Thymus (tissue), 11 donors: ENCODE measurements at regions not wholly inside any gene's neighbourhood (a gene's known extent, or its start where the extent isn't known, plus 50 kb on each side); places are given as distances from the start of the nearest gene placed in this dataset.

ENCODE experiments used
- DNase-seq, 9 donors: peaks; one replicate each; pipeline ENCODE4 v3.0.0-alpha.2; 2013; ENCODE audit warnings: low spot score in 9 of 9, low read depth in 6 of 9, missing footprints in 1 of 9
- H3K27ac ChIP-seq, 2 donors: one replicate each; pipeline ENCODE4 v1.5.1; 2013; ENCODE audit warnings: control low read depth in 1 of 2, low read depth in 1 of 2, low read length in 1 of 2, mild to moderate bottlenecking in 1 of 2, moderate library complexity in 1 of 2
- H3K27me3 ChIP-seq, 2 donors: one replicate each; pipeline ENCODE4 v1.5.1; 2013; ENCODE audit warnings: low read length in 1 of 2; ENCODE audit not compliant: control insufficient read depth in 2 of 2, insufficient read depth in 1 of 2
- H3K36me3 ChIP-seq, 2 donors: one replicate each; pipeline ENCODE4 v1.5.1; 2013; ENCODE audit warnings: low read length in 1 of 2, mild to moderate bottlenecking in 1 of 2, moderate library complexity in 1 of 2; ENCODE audit not compliant: control insufficient read depth in 2 of 2, insufficient read depth in 2 of 2
- H3K4me1 ChIP-seq, 2 donors: one replicate each; pipeline ENCODE4 v1.5.1; 2013; ENCODE audit warnings: low read length in 2 of 2; ENCODE audit not compliant: control insufficient read depth in 2 of 2, insufficient read depth in 2 of 2
- H3K4me3 ChIP-seq, 2 donors: one replicate each; pipeline ENCODE4 v1.5.1; 2013; ENCODE audit warnings: low read length in 2 of 2, control low read depth in 1 of 2, mild to moderate bottlenecking in 1 of 2
- H3K9me3 ChIP-seq, 2 donors: one replicate each; pipeline ENCODE4 v1.5.1; 2013; ENCODE audit warnings: low read length in 1 of 2, mild to moderate bottlenecking in 1 of 2; ENCODE audit not compliant: control insufficient read depth in 2 of 2, insufficient read depth in 1 of 2
- WGBS: extraction: QIAGEN DNeasy Blood & Tissue Kit; methylation state at CpG from one replicate; pipeline ENCODE4 v1.1.7; 2013; 5-methylcytosine and 5-hydroxymethylcytosine counted together
- donor health status: healthy.

- DNase-seq: peak in 1 of 9 donors; percentile 33
- H3K27ac ChIP-seq: no peak overlapping the region
- H3K4me1 ChIP-seq: peaks cover 0 to 49% of the 10 kb centered on the region in 2 donors
- H3K9me3 ChIP-seq: no peaks in the 10 kb centered on the region
- H3K4me3 ChIP-seq: peak overlapping the region in 1 of 2 donors; percentile 1
- no peaks in the 10 kb centered on the region for H3K27me3 ChIP-seq
- 48% methylated on average over 5 of the region's 5 CpGs for WGBS
- H3K36me3 ChIP-seq: no peaks in the 10 kb centered on the region
Observed at GRCh38 chr2:45260946-45261345, 251.7 kb upstream of the SIX2 start.

- Histone ChIP-seq H3K27me3 (no peaks in the 10 kb centered on the region), H3K27ac (no peak overlapping the region), H3K4me1 (peaks cover 0 to 48% of the 10 kb centered on the region in 2 donors), H3K4me3 (no peak overlapping the region), H3K36me3 (no peaks in the 10 kb centered on the region), H3K9me3 (no peaks in the 10 kb centered on the region)
- 94% methylated on average over 8 of the region's 8 CpGs for WGBS
- DNase-seq: no peak
Observed at GRCh38 chr2:45259547-45260160, 250.4 kb upstream of the SIX2 start.

DNA sequence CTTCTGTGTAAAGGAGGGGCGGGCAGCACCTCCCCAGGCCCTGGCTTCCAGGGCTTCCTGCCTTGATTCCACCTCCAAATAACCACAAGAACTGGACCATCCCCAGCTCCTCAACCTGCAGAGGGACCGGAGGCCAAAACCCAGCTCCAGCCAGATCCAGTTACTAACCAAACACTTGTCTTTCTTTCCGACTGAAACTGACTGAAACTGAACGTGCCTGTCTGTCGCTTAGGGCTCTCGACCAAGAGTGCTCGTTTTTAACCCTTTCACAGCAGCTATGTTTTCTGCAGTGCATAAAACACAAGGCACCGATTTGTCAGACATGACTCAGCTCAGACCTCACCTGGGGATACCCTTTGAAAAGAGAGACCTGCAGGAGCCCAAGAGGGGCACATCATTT lies 249.9 kb upstream of the SIX2 start:
- Histone ChIP-seq H3K4me1 (peaks cover 0 to 48% of the 10 kb centered on the region in 2 donors), H3K27ac (no peak overlapping the region), H3K36me3 (no peaks in the 10 kb centered on the region), H3K4me3 (no peak overlapping the region), H3K27me3 (no peaks in the 10 kb centered on the region), H3K9me3 (no peaks in the 10 kb centered on the region)
- WGBS: 85% methylated on average over 8 of the region's 8 CpGs
- DNase-seq: no peak

- Histone ChIP-seq H3K4me1 (peaks cover 0 to 44% of the 10 kb centered on the region in 2 donors), H3K4me3 (no peak overlapping the region), H3K27ac (no peak overlapping the region), H3K27me3 (no peaks in the 10 kb centered on the region), H3K9me3 (no peaks in the 10 kb centered on the region), H3K36me3 (no peaks in the 10 kb centered on the region)
- WGBS: 34% methylated on average over 7 of the region's 7 CpGs
- no peak for DNase-seq
Observed at GRCh38 chr2:45258311-45258710, 249.1 kb upstream of the SIX2 start.

- DNase-seq: no peak
- Histone ChIP-seq H3K4me3 (no peak overlapping the region), H3K36me3 (no peaks in the 10 kb centered on the region), H3K4me1 (peaks cover 0 to 39% of the 10 kb centered on the region in 2 donors), H3K27me3 (no peaks in the 10 kb centered on the region), H3K9me3 (no peaks in the 10 kb centered on the region), H3K27ac (no peak overlapping the region)
- WGBS: 79% methylated on average over 11 of the region's 11 CpGs
Observed at GRCh38 chr2:45257820-45258219, 248.6 kb upstream of the SIX2 start.

DNA sequence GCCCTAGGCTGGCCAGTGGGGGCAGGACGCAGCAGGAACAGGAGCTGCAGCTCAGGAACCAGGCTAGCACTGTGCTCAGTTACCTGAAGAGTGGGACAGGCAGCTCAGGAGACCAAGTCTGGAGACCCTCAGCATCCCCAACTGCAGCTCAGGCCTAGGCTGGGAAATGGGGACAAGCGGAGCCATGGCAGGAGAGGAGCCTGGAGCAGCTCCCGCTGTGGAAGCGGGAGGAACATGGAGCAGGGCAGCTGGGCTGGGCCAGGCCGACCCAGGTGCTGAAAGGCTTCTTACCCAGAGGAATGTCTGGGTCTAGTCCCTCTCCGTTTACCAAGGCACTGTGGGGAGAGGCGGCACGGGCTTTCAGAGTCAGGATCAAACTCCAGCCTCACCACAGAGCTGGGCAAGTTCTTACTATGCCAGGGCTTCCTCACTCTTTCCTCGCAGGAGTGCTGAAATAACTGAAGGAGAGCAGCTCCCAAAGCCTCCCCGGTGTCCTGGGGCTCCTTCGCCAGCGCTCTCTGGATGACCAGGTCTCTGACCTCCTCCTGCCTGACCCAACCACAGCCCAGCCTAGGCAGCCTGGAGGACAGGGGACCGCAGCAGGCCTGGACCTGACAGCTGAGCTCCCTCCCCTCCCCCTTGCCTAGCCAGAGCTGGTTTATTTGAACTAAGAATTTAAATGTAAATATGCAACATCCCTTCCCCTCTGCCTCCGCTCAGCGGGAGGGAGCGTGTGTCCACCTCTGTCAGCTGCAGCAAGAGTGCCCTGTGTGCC lies 247.8 kb upstream of the SIX2 start:
- Histone ChIP-seq H3K4me3 (no peak overlapping the region), H3K27me3 (no peaks in the 10 kb centered on the region), H3K4me1 (peaks cover 0 to 31% of the 10 kb centered on the region in 2 donors), H3K27ac (no peak overlapping the region), H3K36me3 (no peaks in the 10 kb centered on the region), H3K9me3 (no peaks in the 10 kb centered on the region)
- DNase-seq: no peak
- WGBS: 89% methylated on average over 16 of the region's 16 CpGs

GRCh38 chr2:45256173-45256866 lies 247.1 kb upstream of the SIX2 start:
- Histone ChIP-seq H3K27ac (no peak overlapping the region), H3K4me1 (peaks cover 0 to 24% of the 10 kb centered on the region in 2 donors), H3K9me3 (no peaks in the 10 kb centered on the region), H3K27me3 (no peaks in the 10 kb centered on the region), H3K36me3 (no peaks in the 10 kb centered on the region), H3K4me3 (no peak overlapping the region)
- no peak for DNase-seq
- 96% methylated on average over 7 of the region's 7 CpGs for WGBS

DNA sequence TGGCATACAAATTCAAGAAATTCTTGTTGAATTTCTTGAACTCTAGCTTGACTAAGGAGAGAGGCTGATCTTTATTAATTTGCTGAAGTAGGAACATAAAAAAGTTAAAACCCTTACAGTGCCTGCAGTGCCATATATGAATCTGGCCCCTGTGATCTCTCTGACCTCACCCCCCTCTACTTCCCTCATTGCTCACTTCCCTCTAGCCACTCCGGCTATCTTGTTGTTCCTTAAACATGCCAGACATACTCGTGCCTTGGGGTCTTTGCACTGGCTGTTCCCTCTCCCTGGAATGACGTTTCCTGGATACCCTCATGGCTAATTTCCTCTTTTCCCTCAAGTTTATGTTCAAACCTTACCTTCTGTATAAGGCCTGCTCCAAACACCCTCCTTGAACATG lies 246.3 kb upstream of the SIX2 start:
- H3K27ac ChIP-seq: no peak overlapping the region
- H3K36me3 ChIP-seq: no peaks in the 10 kb centered on the region
- DNase-seq: no peak
- H3K4me3 ChIP-seq: no peak overlapping the region
- peaks cover 0 to 17% of the 10 kb centered on the region in 2 donors for H3K4me1 ChIP-seq
- 90% methylated on average over 3 of the region's 3 CpGs for WGBS
- H3K9me3 ChIP-seq: no peaks in the 10 kb centered on the region
- H3K27me3 ChIP-seq: no peaks in the 10 kb centered on the region

DNA sequence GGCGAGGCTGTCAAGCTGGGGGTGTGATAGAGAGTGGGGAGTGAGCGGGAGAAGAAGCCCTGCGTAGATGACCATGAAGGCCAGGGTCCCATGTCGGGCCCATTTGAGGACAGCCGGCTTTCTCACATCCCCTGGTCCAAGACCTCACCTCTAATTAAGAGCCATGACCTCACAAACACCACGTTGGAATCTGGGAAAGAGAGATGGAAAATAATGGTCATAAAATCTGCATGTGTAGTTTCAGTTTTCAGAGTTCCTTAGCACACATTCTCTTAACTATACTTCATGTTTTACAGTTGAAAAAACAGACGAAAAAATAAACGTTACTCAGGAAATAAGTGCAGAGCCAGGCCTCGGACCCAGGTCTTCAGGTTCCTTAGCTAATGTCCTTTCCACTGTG lies 244.8 kb upstream of the SIX2 start:
- H3K27me3 ChIP-seq: no peaks in the 10 kb centered on the region
- H3K4me1 ChIP-seq: peaks cover 0 to 6% of the 10 kb centered on the region in 2 donors
- no peak for DNase-seq
- H3K36me3 ChIP-seq: no peaks in the 10 kb centered on the region
- no peak overlapping the region for H3K4me3 ChIP-seq
- H3K9me3 ChIP-seq: no peaks in the 10 kb centered on the region
- H3K27ac ChIP-seq: no peak overlapping the region
- WGBS: 90% methylated on average over 9 of the region's 9 CpGs
